Peyer's patch (tissue), 4 donors: ENCODE measurements at regions not wholly inside any gene's neighbourhood (a gene's known extent, or its start where the extent isn't known, plus 50 kb on each side); places are given as distances from the start of the nearest gene placed in this dataset.

Experiments
- CTCF ChIP-seq, 6 experiments: fragments of 450-650 bp in 4 of 6; fragments of 200-600 bp in 2 of 6; sonication (generic) in 1 of 6; IDR thresholded peaks; one replicate each; pipeline ENCODE4 v1.5.1; 2017 to 2019; ENCODE audit warnings: antibody characterized with exemption in 6 of 6, mild to moderate bottlenecking in 3 of 6, moderate library complexity in 1 of 6
- POLR2A ChIP-seq, 2 donors: fragments of 450-650 bp; IDR thresholded peaks; one replicate each; pipeline ENCODE4 v1.5.1; 2017; ENCODE audit warnings: antibody characterized with exemption in 2 of 2, mild to moderate bottlenecking in 2 of 2, moderate library complexity in 2 of 2

GRCh38 chr2:220478305-220479058 is 851.1 kb downstream of the SLC4A3 start:
- TF ChIP-seq CTCF (IDR thresholded peaks at IDR 0.05) (no peak), POLR2A (IDR thresholded peaks at IDR 0.05) (no peak)
